A204.1 (cell line): ENCODE measurements at regions not wholly inside any gene's neighbourhood (a gene's known extent, or its start where the extent isn't known, plus 50 kb on each side); places are given as distances from the start of the nearest gene placed in this dataset.

Source experiments
- FAIRE-seq: peaks from 2 replicates; lab custom pipeline; 2012; peaks lifted over from hg19 to GRCh38; lab: Jason Lieb, UNC

- FAIRE-seq = no peak
Observed at GRCh38 chr5:77569409-77569808, 69.1 kb downstream of the OTP start.

GRCh38 chr5:77568555-77568954, 70.0 kb downstream of the OTP start:
- no peak for FAIRE-seq

GRCh38 chr5:77568082-77568481, 70.4 kb downstream of the OTP start:
- no peak for FAIRE-seq

GRCh38 chr5:77563475-77563874, 71.4 kb upstream of the WDR41 start:
- no peak for FAIRE-seq

DNA sequence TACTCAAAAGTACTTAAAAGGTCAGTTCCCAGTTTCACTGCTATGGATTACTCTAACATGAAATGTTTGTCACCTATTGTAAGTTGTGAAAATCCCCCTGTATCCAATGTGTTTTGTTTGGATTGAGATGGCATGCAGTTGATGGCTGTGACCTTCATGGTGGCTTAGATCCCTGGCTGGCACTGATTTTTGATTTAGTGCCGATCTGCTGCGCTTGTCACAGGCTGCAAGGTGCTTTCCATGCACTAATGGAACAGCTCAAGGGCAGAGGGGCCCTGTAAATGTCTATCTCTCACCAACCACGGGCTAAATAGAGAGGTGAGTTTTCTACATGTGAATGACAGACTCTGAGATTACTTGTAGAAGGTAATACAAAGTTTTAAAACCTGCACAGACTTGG, 69.8 kb upstream of the WDR41 start:
- no peak for FAIRE-seq

- peak; percentile 98 for FAIRE-seq
Observed at GRCh38 chr5:77560677-77561263, 68.7 kb upstream of the WDR41 start.

DNA sequence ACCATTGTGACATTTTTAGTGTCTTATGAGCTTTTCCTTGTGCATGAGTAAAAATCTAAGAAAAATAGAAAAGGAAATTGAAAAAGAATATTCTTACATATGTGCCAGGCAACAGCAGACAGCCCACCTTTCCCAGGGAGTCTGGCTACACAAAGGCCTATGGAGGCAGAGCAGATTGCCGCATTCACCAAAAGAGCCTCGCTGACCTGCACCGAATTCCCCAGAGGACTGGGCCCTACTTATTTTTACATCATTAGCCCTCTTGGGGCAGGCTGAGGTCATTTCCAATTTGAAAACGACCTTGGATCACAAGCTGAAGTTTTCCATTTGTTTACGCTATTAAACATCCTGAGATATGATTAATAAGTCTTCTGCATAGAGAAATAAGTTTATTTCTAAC, 66.2 kb upstream of the WDR41 start:
- FAIRE-seq = no peak

GRCh38 chr5:77550406-77550805, 58.3 kb upstream of the WDR41 start:
- FAIRE-seq = no peak

DNA sequence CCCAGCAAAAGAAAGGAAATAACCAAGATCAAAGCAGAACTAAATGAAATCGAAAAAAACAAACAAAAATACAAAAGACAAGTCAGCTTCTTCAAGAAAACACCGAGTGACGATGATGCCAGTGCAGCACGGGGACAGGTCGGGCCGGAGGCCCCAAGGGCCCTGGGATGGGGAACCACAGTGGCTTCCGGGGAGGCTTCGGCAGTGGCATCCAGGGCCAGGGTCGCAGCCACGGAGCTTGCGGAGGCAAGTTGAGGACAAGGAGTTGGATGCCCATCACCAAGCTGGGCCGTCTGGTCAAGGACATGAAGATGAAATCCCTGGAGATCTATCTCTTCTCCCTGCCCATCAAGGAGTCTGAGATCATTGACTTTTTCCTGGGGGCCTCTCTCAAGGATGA, 53.2 kb upstream of the WDR41 start:
- no peak for FAIRE-seq
